Heart left ventricle (tissue), 13 donors: ENCODE measurements at regions not wholly inside any gene's neighbourhood (a gene's known extent, or its start where the extent isn't known, plus 50 kb on each side); places are given as distances from the start of the nearest gene placed in this dataset.

Experiments used
- POLR2A ChIP-seq, 2 donors: fragments of 450-650 bp; IDR thresholded peaks; one replicate each; pipeline ENCODE4 v1.6.1; 2017; ENCODE audit warnings: antibody characterized with exemption in 2 of 2, mild to moderate bottlenecking in 2 of 2, moderate library complexity in 2 of 2
- TF ChIP-seq, protein P1 (sequence below), 12 donors: fragments of 200-600 bp; sonication (generic) in 4 of 12; IDR thresholded peaks; one replicate each; pipeline versions ENCODE4 v1.5.0 to v1.8.0; 2018 to 2022; ENCODE audit warnings: antibody characterized with exemption in 12 of 12, mild to moderate bottlenecking in 5 of 12
- donor health status: ischemic (EF 13 %, LVEDD 7.1; RV severe dilation, severe dysfunction).
- donor health status: DM: no; HTN: yes; CAD: no.
- donor health status: DM: no; HTN: no; CAD: no.
- donor health status: ischemic (EF 25% LVEDD 6.9; RV normal size, moderate dysfunction).
- donor health status: ischemic (EF 25% LVEDD 5.7; RV mildly dilated, moderate dysfunction).
- donor health status: ischemic (EF 35%, LVEDD 5.7; RV mildly dilated, moderate dysfunction).
- donor health status: nonischemic (EF 11% LVEDD 7.7; RV severe dilation, severe dysfunction).
- donor health status: DM: yes; HTN: yes; CAD: no.
- donor health status: PGD.
- donor health status: ischemic (EF 29% LVEDD 5.4; RV normal size, mild dysfunction).
- donor health status: nonischemic (EF 23%, LVEDD 6.1; RV moderate dilation, normal function).

DNA sequence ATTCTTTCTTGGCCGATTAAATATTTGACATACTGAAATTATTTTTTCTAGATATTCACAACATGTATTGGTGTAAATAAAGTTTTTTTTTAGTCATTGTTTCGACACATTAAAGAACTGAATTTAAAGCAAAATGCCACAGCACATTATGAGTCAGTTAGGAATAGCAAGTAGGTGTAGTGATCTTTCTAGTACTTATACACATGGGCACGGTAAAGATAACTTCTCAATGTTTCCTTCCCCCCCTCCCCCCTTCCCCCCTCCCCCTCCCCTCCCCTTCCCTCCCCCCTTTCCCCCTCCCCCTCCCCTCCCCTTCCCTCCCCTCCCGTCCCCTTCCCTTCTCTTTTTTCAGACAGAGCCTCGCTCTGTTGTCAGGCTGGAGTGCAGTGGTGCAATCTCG lies 1269.9 kb downstream of the ADGRL3 start:
- TF ChIP-seq, protein P1, sequence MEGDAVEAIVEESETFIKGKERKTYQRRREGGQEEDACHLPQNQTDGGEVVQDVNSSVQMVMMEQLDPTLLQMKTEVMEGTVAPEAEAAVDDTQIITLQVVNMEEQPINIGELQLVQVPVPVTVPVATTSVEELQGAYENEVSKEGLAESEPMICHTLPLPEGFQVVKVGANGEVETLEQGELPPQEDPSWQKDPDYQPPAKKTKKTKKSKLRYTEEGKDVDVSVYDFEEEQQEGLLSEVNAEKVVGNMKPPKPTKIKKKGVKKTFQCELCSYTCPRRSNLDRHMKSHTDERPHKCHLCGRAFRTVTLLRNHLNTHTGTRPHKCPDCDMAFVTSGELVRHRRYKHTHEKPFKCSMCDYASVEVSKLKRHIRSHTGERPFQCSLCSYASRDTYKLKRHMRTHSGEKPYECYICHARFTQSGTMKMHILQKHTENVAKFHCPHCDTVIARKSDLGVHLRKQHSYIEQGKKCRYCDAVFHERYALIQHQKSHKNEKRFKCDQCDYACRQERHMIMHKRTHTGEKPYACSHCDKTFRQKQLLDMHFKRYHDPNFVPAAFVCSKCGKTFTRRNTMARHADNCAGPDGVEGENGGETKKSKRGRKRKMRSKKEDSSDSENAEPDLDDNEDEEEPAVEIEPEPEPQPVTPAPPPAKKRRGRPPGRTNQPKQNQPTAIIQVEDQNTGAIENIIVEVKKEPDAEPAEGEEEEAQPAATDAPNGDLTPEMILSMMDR (IDR thresholded peaks at IDR 0.05): no peak
- no peak for TF ChIP-seq POLR2A (IDR thresholded peaks at IDR 0.05)
